Calu3 (cell line): ENCODE measurements at regions not wholly inside any gene's neighbourhood (a gene's known extent, or its start where the extent isn't known, plus 50 kb on each side); places are given as distances from the start of the nearest gene placed in this dataset.

Experiments
- BruUV-seq: library from RNA; stranded (reverse); fragments of 400-500 nt; replicated peaks from 2 replicates; lab custom pipeline; 2021; lab: Mats Ljungman, UMichigan
- CTCF ChIA-PET: fragments of 300-600 bp; sonication (Branson Sonifier 250); formaldehyde crosslinking; loops from one replicate; lab custom pipeline; 2022; ENCODE audit warnings: antibody characterized with exemption; lab: Charles Lee
- DNase-seq: peaks from one replicate; pipeline ENCODE4 v3.0.0; 2022
- H3K27ac Mint-ChIP-seq: one replicate; pipeline ENCODE4 v1.8.0; 2022; ENCODE audit warnings: mixed read lengths; ENCODE audit not compliant: unreplicated experiment
- H3K27me3 Mint-ChIP-seq: one replicate; pipeline ENCODE4 v1.8.0; 2022; ENCODE audit warnings: mixed read lengths; ENCODE audit not compliant: unreplicated experiment
- H3K36me3 Mint-ChIP-seq: one replicate; pipeline ENCODE4 v1.8.0; 2022; ENCODE audit warnings: mild to moderate bottlenecking, moderate library complexity, mixed read lengths; ENCODE audit not compliant: insufficient read depth, unreplicated experiment
- H3K4me1 Mint-ChIP-seq: one replicate; pipeline ENCODE4 v1.8.0; 2022; ENCODE audit warnings: mild to moderate bottlenecking, low read depth, mixed read lengths; ENCODE audit not compliant: unreplicated experiment
- H3K4me3 Mint-ChIP-seq: one replicate; pipeline ENCODE4 v1.8.0; 2022; ENCODE audit warnings: mild to moderate bottlenecking, low read depth, moderate library complexity, mixed read lengths; ENCODE audit not compliant: unreplicated experiment
- H3K9me3 Mint-ChIP-seq: one replicate; pipeline ENCODE4 v1.8.0; 2022; ENCODE audit warnings: low read depth, mixed read lengths; ENCODE audit not compliant: unreplicated experiment
- CTCF ChIP-seq: fragments of 200-600 bp; IDR thresholded peaks from one replicate; pipeline ENCODE4 v1.8.0; 2022; ENCODE audit warnings: antibody characterized with exemption; ENCODE audit not compliant: unreplicated experiment
- intact Hi-C: fragments of 100-400 bp; cut with micrococcal nuclease; formaldehyde crosslinking; loops from one replicate; pipeline ENCODE4 v1.10.0; 2022; ENCODE audit not compliant: unreplicated experiment

- no TSS peak for BruUV-seq
- H3K36me3 Mint-ChIP-seq: no peaks in the 10 kb centered on the region
- no peak for DNase-seq
- H3K27ac Mint-ChIP-seq: no peak overlapping the region
- no peak overlapping the region for H3K4me3 Mint-ChIP-seq
- CTCF ChIA-PET: no interaction called here
- peaks cover 31% of the 10 kb centered on the region for H3K4me1 Mint-ChIP-seq
- H3K27me3 Mint-ChIP-seq: no peaks in the 10 kb centered on the region
- no peaks in the 10 kb centered on the region for H3K9me3 Mint-ChIP-seq
- intact Hi-C loops: loop anchor here (10.0 kb wide), 1 partner anchor 56 kb away; no protein-coding TSS in a partner anchor
- TF ChIP-seq CTCF: no peak
Observed at GRCh38 chr2:234829074-234829455, 122.8 kb upstream of the SH3BP4 start.

- DNase-seq: peak; percentile 34
- Mint-ChIP-seq H3K36me3 (no peaks in the 10 kb centered on the region), H3K27me3 (no peaks in the 10 kb centered on the region), H3K4me3 (no peak overlapping the region), H3K9me3 (no peaks in the 10 kb centered on the region), H3K4me1 (peaks cover 31% of the 10 kb centered on the region), H3K27ac (no peak overlapping the region)
- intact Hi-C loops: loop anchor here (10.0 kb wide), 1 partner anchor 56 kb away; no protein-coding TSS in a partner anchor
- no TSS peak for BruUV-seq
- no peak for TF ChIP-seq CTCF
- CTCF ChIA-PET: no interaction called here
Observed at GRCh38 chr2:234828382-234829073, 123.3 kb upstream of the SH3BP4 start.

DNA sequence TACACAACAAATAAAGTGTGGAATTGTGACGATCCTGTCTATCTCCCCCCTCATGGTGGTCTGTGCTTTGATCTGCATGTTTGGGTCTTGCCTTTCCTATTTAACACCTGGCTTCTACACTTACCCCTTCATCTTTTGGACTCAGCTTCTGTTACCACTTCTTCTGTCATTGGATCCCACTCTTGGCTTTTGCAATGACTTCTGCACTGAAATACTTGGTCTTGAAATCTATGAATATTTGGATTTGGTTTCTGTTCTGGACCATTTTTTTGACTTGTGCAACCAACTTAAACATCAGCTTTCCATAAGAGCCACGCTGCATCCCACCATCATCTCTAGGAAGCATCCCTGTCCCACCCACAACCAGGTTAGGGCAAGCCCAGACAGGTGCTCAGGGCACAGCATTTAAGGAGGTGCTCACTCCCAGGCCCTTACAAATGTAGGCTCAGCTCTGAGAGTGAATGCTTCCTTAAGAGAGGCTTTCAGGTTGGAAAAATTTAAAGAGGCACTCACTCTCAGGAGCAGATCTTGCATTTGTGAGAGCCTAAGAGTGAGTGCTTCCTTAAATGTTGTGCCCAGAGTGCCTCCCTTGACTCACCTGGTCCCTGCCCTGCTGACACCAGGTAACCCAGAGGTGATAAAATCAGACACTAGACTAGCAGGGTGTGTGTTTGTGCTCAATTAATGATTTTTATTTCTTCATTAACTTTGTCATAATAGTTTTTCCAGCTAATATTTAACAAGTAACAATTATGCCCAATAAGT, 124.5 kb upstream of the SH3BP4 start:
- Mint-ChIP-seq H3K9me3 (no peaks in the 10 kb centered on the region), H3K4me3 (no peak overlapping the region), H3K36me3 (no peaks in the 10 kb centered on the region), H3K27me3 (no peaks in the 10 kb centered on the region), H3K27ac (no peak overlapping the region), H3K4me1 (peaks cover 31% of the 10 kb centered on the region)
- BruUV-seq: no TSS peak
- TF ChIP-seq CTCF: no peak
- DNase-seq: peak; percentile 16
- intact Hi-C loops: loop anchor here (10.0 kb wide), 1 partner anchor 58 kb away; no protein-coding TSS in a partner anchor
- CTCF ChIA-PET: no interaction called here

GRCh38 chr2:234826681-234827080, 125.1 kb upstream of the SH3BP4 start:
- Mint-ChIP-seq H3K9me3 (no peaks in the 10 kb centered on the region), H3K36me3 (no peaks in the 10 kb centered on the region), H3K27me3 (no peaks in the 10 kb centered on the region), H3K4me3 (no peak overlapping the region), H3K27ac (no peak overlapping the region), H3K4me1 (peaks cover 31% of the 10 kb centered on the region)
- intact Hi-C loops: loop anchor here (10.0 kb wide), 1 partner anchor 58 kb away; no protein-coding TSS in a partner anchor
- no TSS peak for BruUV-seq
- TF ChIP-seq CTCF: no peak
- CTCF ChIA-PET: no interaction called here
- no peak for DNase-seq
